ENCODE measurements at regions not wholly inside any gene's neighbourhood (a gene's known extent, or its start where the extent isn't known, plus 50 kb on each side); places are given as distances from the start of the nearest gene placed in this dataset.

DNA sequence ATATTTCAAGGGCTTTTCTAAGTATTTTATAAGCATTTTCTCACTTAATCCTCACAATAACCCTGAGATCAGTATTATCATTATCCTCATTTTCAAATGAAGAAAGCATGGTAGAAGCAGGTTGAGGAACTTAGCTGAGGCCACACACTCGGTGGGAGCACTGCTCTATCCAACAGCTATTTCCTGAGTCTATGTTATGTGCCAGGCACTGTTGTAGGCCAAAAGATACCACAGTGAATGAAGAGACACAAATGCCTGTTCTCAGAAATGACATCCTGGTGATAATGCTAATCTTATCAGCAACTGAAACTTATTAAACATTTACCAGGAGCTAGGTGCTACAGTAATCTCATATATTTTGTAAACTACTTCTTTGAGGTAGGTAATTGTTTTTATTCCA lies 553.9 kb upstream of the ARGLU1 start:
- no peak for FAIRE-seq
- H3K27ac ChIP-seq (ENCODE audit: extremely low read depth, low read depth, low read length): no peak overlapping the region
- no peaks in the 10 kb centered on the region for H3K9me1 ChIP-seq (ENCODE audit: control insufficient read depth, insufficient read depth, low read length)
- H3K4me1 ChIP-seq (replicated peaks in 1 of 2; ENCODE audit: control insufficient read depth in 2 of 2, insufficient read depth in 2 of 2, low read length in 2 of 2): no peaks in the 10 kb centered on the region
- no TSS peak for BruUV-seq (replicated peaks)
- H4K20me1 ChIP-seq (replicated peaks; ENCODE audit: control insufficient read depth, insufficient read depth, low read length): no peaks in the 10 kb centered on the region
- no peak overlapping the region for H2AFZ ChIP-seq (ENCODE audit: low read depth, low read length)
- H3K36me3 ChIP-seq (ENCODE audit: control insufficient read depth, insufficient read depth, low read length): no peaks in the 10 kb centered on the region
- POLR2A ChIA-PET: no interaction called here
- H3K9me3 ChIP-seq (replicated peaks; ENCODE audit: control insufficient read depth, insufficient read depth, low read depth, low read length): no peaks in the 10 kb centered on the region
- no peak overlapping the region for H3K9ac ChIP-seq (ENCODE audit: insufficient read depth in 1 of 2, low read depth in 2 of 2, low read length in 2 of 2)
- H3K27me3 ChIP-seq (ENCODE audit: control insufficient read depth in 2 of 2, insufficient read depth in 2 of 2, low read length in 2 of 2): no peaks in the 10 kb centered on the region
- 0% methylated on average over 1 of the region's 1 CpG for WGBS (ENCODE audit: insufficient coverage, low coverage, missing lambda C conversion rate)
- no peak for DNase-seq (ENCODE audit: extremely low read depth in 1 of 4, low spot score in 3 of 4)
- in situ Hi-C loops (cut with MboI): no loop called here
- no peaks in the 10 kb centered on the region for H3K79me2 ChIP-seq (ENCODE audit: control insufficient read depth, insufficient read depth, low read length)
- CTCF ChIA-PET (ENCODE audit: low intra/inter-chr PET ratio): no interaction called here
- no peak overlapping the region for H3K4me2 ChIP-seq (ENCODE audit: insufficient read depth, low read length)
- no peak overlapping the region for H3K4me3 ChIP-seq
- intact Hi-C loops (cut with micrococcal nuclease): no loop called here
- no peak for ATAC-seq
- TF ChIP-seq, protein P1, sequence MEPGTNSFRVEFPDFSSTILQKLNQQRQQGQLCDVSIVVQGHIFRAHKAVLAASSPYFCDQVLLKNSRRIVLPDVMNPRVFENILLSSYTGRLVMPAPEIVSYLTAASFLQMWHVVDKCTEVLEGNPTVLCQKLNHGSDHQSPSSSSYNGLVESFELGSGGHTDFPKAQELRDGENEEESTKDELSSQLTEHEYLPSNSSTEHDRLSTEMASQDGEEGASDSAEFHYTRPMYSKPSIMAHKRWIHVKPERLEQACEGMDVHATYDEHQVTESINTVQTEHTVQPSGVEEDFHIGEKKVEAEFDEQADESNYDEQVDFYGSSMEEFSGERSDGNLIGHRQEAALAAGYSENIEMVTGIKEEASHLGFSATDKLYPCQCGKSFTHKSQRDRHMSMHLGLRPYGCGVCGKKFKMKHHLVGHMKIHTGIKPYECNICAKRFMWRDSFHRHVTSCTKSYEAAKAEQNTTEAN (CRISPR knock-in tag; IDR thresholded peaks at IDR 0.05): no peak
- TF ChIP-seq NFIX (CRISPR knock-in tag; IDR thresholded peaks at IDR 0.05; ENCODE audit: low read depth): no peak
- TF ChIP-seq IRF2 (CRISPR knock-in tag; IDR thresholded peaks at IDR 0.05): no peak
- TF ChIP-seq, protein P2, sequence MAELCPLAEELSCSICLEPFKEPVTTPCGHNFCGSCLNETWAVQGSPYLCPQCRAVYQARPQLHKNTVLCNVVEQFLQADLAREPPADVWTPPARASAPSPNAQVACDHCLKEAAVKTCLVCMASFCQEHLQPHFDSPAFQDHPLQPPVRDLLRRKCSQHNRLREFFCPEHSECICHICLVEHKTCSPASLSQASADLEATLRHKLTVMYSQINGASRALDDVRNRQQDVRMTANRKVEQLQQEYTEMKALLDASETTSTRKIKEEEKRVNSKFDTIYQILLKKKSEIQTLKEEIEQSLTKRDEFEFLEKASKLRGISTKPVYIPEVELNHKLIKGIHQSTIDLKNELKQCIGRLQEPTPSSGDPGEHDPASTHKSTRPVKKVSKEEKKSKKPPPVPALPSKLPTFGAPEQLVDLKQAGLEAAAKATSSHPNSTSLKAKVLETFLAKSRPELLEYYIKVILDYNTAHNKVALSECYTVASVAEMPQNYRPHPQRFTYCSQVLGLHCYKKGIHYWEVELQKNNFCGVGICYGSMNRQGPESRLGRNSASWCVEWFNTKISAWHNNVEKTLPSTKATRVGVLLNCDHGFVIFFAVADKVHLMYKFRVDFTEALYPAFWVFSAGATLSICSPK (IDR thresholded peaks at IDR 0.05; ENCODE audit: borderline replicate concordance): no peak
- TF ChIP-seq CEBPG (CRISPR knock-in tag; IDR thresholded peaks at IDR 0.05): no peak
- no peak for TF ChIP-seq CEBPG (tag; conservative IDR thresholded peaks at IDR 0.05 in 1 of 2, IDR thresholded peaks at IDR 0.05 in 1 of 2)
- TF ChIP-seq ZSCAN32 (CRISPR knock-in tag; IDR thresholded peaks at IDR 0.05): no peak
- no peak for TF ChIP-seq CHD1 (IDR thresholded peaks at IDR 0.05; ENCODE audit: low read length)
- no peak for TF ChIP-seq EWSR1 (IDR thresholded peaks at IDR 0.05; ENCODE audit: borderline replicate concordance, low read depth, partially characterized antibody)
- no peak for TF ChIP-seq CREM (IDR thresholded peaks at IDR 0.05; ENCODE audit: low read depth)
- no peak for TF ChIP-seq NR2F6 (CRISPR knock-in tag; IDR thresholded peaks at IDR 0.05)
- TF ChIP-seq, protein P3, sequence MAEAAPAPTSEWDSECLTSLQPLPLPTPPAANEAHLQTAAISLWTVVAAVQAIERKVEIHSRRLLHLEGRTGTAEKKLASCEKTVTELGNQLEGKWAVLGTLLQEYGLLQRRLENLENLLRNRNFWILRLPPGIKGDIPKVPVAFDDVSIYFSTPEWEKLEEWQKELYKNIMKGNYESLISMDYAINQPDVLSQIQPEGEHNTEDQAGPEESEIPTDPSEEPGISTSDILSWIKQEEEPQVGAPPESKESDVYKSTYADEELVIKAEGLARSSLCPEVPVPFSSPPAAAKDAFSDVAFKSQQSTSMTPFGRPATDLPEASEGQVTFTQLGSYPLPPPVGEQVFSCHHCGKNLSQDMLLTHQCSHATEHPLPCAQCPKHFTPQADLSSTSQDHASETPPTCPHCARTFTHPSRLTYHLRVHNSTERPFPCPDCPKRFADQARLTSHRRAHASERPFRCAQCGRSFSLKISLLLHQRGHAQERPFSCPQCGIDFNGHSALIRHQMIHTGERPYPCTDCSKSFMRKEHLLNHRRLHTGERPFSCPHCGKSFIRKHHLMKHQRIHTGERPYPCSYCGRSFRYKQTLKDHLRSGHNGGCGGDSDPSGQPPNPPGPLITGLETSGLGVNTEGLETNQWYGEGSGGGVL (CRISPR knock-in tag; IDR thresholded peaks at IDR 0.05): no peak
- TF ChIP-seq, protein P4, sequence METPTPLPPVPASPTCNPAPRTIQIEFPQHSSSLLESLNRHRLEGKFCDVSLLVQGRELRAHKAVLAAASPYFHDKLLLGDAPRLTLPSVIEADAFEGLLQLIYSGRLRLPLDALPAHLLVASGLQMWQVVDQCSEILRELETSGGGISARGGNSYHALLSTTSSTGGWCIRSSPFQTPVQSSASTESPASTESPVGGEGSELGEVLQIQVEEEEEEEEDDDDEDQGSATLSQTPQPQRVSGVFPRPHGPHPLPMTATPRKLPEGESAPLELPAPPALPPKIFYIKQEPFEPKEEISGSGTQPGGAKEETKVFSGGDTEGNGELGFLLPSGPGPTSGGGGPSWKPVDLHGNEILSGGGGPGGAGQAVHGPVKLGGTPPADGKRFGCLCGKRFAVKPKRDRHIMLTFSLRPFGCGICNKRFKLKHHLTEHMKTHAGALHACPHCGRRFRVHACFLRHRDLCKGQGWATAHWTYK (CRISPR knock-in tag; IDR thresholded peaks at IDR 0.05): no peak
- no peak for TF ChIP-seq XRCC5 (IDR thresholded peaks at IDR 0.05; ENCODE audit: low read depth, low read length)
- TF ChIP-seq HMG20B (CRISPR knock-in tag; IDR thresholded peaks at IDR 0.05): no peak
- TF ChIP-seq HMG20A (CRISPR knock-in tag; conservative IDR thresholded peaks at IDR 0.05): no peak
- TF ChIP-seq CHD4 (IDR thresholded peaks at IDR 0.05; ENCODE audit: insufficient read depth, insufficient replicate concordance, low read depth, low read length, poor library complexity, severe bottlenecking): no peak
- no peak for TF ChIP-seq PTRF (tag; IDR thresholded peaks at IDR 0.05)
- no peak for TF ChIP-seq HOXB6 (CRISPR knock-in tag; IDR thresholded peaks at IDR 0.05; ENCODE audit: borderline replicate concordance)

Measured in K562 (cell line).